ENCODE measurements at regions not wholly inside any gene's neighbourhood (a gene's known extent, or its start where the extent isn't known, plus 50 kb on each side); places are given as distances from the start of the nearest gene placed in this dataset.
A peak's percentile ranks its signal among the peaks of the same experiment; 100 is the strongest.

GRCh38 chr7:32336726-32337125 lies 153.5 kb downstream of the LSM5 start:
- no peak for DNase-seq

- DNase-seq, result peak; percentile 73
Measured at GRCh38 chr7:32335107-32335506, 155.1 kb downstream of the LSM5 start.

GRCh38 chr7:32330602-32331001 lies 159.6 kb downstream of the LSM5 start:
- DNase-seq, result no peak

GRCh38 chr7:32326078-32326477 lies 164.1 kb downstream of the LSM5 start:
- DNase-seq, result no peak

GRCh38 chr7:32323712-32324111 lies 166.5 kb downstream of the LSM5 start:
- no peak for DNase-seq

- DNase-seq, result no peak
Measured at GRCh38 chr7:32319012-32319382, 171.2 kb downstream of the LSM5 start.

GRCh38 chr7:32318300-32319011 lies 171.7 kb downstream of the LSM5 start:
- DNase-seq, result no peak

- DNase-seq, result no peak
Measured at GRCh38 chr7:32316839-32317238, 173.3 kb downstream of the LSM5 start.

GRCh38 chr7:32314761-32315160 lies 175.4 kb downstream of the LSM5 start:
- no peak for DNase-seq

GRCh38 chr7:32301427-32301826 lies 188.8 kb downstream of the LSM5 start:
- no peak for DNase-seq

- DNase-seq, result peak; percentile 73
Measured at GRCh38 chr7:32299133-32299702, 191.0 kb downstream of the LSM5 start.

GRCh38 chr7:32298408-32299132 lies 191.6 kb downstream of the LSM5 start:
- peak; percentile 73 for DNase-seq

GRCh38 chr7:32293833-32294232 lies 196.3 kb downstream of the LSM5 start:
- no peak for DNase-seq

- DNase-seq, result no peak
Measured at GRCh38 chr7:32289651-32290414, 200.3 kb downstream of the LSM5 start.

- no peak for DNase-seq
Measured at GRCh38 chr7:32285698-32286097, 204.5 kb downstream of the LSM5 start.

- no peak for DNase-seq
Measured at GRCh38 chr7:32283546-32283945, 206.6 kb downstream of the LSM5 start.

GRCh38 chr7:32279500-32279899 lies 209.3 kb upstream of the PDE1C start:
- no peak for DNase-seq

- DNase-seq, result no peak
Measured at GRCh38 chr7:32275216-32276009, 205.2 kb upstream of the PDE1C start.

GRCh38 chr7:32273297-32273696 lies 203.1 kb upstream of the PDE1C start:
- no peak for DNase-seq

- no peak for DNase-seq
Measured at GRCh38 chr7:32266932-32267475, 196.8 kb upstream of the PDE1C start.

- DNase-seq, result no peak
Measured at GRCh38 chr7:32264702-32265284, 194.6 kb upstream of the PDE1C start.

- DNase-seq, result no peak
Measured at GRCh38 chr7:32263611-32264010, 193.4 kb upstream of the PDE1C start.

Data from islet precursor cell (in vitro differentiated cells).